HEK293 (cell line): ENCODE measurements at regions not wholly inside any gene's neighbourhood (a gene's known extent, or its start where the extent isn't known, plus 50 kb on each side); places are given as distances from the start of the nearest gene placed in this dataset.

Experiments used
- PRDM1 ChIP-seq: fragments of 450-650 bp; formaldehyde crosslinking; IDR thresholded peaks from 2 replicates; pipeline ENCODE4; 2016; ENCODE audit warnings: missing biosample characterization, missing genetic modification characterization
- SETDB1 ChIP-seq: IDR thresholded peaks from one replicate; pipeline ENCODE4 v1.6.1; 2017; ENCODE audit warnings: mild to moderate bottlenecking, low read length, moderate library complexity, mixed read lengths; ENCODE audit not compliant: insufficient read length
- ZBTB21 ChIP-seq: fragments of 450-650 bp; formaldehyde crosslinking; IDR thresholded peaks from 2 replicates; pipeline ENCODE4 v1.5.1; 2017; ENCODE audit warnings: missing biosample characterization, missing genetic modification characterization
- ZNF768 ChIP-seq: fragments of 450-650 bp; formaldehyde crosslinking; IDR thresholded peaks from 2 replicates; pipeline ENCODE4 v1.5.1; 2018; ENCODE audit warnings: missing biosample characterization, mild to moderate bottlenecking, missing genetic modification characterization
- TF ChIP-seq, protein P1 (sequence below): fragments of 450-650 bp; formaldehyde crosslinking; IDR thresholded peaks from 2 replicates; pipeline ENCODE4 v1.5.1; 2016; ENCODE audit warnings: missing biosample characterization, missing genetic modification characterization
- TF ChIP-seq, protein P2 (sequence below): fragments of 450-650 bp; formaldehyde crosslinking; IDR thresholded peaks from 2 replicates; pipeline ENCODE4 v1.5.1; 2016; ENCODE audit warnings: missing biosample characterization, missing genetic modification characterization

DNA sequence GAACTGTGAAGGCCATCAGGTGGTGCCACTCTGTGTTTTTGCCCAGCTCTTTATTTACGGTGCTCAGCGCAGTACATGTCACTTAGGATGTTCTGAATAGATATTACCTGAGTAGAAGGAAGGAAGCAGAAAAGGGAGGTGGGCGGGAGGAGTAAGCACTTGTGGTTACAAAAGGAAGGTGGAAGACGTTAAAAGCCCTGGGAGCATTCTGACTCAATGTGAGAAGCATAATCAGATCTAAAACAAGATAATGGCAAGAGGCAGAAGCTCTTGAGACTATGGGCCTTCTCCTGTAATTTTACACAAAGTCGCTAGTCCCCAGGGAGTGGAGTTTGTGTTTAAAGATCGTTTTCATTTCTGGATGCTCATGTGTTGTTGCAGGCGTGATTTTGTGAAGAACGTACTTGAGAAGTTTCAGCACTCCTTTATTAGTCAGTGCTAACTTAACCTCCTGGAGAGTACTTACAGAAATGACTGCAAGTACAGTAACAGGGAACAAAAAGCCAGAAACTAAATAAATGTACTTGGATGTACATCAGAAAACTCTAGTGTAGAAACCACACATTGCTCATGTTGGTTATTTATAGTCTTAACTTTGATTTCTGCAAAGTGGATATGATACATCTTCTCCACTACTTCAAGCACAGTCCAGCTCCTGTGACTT lies 1523.5 kb downstream of the AACS start:
- no peak for TF ChIP-seq ZBTB21 (tag by site-specific recombination)
- TF ChIP-seq PRDM1 (tag by site-specific recombination): no peak
- TF ChIP-seq, protein P1, sequence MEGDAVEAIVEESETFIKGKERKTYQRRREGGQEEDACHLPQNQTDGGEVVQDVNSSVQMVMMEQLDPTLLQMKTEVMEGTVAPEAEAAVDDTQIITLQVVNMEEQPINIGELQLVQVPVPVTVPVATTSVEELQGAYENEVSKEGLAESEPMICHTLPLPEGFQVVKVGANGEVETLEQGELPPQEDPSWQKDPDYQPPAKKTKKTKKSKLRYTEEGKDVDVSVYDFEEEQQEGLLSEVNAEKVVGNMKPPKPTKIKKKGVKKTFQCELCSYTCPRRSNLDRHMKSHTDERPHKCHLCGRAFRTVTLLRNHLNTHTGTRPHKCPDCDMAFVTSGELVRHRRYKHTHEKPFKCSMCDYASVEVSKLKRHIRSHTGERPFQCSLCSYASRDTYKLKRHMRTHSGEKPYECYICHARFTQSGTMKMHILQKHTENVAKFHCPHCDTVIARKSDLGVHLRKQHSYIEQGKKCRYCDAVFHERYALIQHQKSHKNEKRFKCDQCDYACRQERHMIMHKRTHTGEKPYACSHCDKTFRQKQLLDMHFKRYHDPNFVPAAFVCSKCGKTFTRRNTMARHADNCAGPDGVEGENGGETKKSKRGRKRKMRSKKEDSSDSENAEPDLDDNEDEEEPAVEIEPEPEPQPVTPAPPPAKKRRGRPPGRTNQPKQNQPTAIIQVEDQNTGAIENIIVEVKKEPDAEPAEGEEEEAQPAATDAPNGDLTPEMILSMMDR (tag by site-specific recombination): no peak
- no peak for TF ChIP-seq SETDB1
- TF ChIP-seq ZNF768 (tag by site-specific recombination): no peak
- TF ChIP-seq, protein P2, sequence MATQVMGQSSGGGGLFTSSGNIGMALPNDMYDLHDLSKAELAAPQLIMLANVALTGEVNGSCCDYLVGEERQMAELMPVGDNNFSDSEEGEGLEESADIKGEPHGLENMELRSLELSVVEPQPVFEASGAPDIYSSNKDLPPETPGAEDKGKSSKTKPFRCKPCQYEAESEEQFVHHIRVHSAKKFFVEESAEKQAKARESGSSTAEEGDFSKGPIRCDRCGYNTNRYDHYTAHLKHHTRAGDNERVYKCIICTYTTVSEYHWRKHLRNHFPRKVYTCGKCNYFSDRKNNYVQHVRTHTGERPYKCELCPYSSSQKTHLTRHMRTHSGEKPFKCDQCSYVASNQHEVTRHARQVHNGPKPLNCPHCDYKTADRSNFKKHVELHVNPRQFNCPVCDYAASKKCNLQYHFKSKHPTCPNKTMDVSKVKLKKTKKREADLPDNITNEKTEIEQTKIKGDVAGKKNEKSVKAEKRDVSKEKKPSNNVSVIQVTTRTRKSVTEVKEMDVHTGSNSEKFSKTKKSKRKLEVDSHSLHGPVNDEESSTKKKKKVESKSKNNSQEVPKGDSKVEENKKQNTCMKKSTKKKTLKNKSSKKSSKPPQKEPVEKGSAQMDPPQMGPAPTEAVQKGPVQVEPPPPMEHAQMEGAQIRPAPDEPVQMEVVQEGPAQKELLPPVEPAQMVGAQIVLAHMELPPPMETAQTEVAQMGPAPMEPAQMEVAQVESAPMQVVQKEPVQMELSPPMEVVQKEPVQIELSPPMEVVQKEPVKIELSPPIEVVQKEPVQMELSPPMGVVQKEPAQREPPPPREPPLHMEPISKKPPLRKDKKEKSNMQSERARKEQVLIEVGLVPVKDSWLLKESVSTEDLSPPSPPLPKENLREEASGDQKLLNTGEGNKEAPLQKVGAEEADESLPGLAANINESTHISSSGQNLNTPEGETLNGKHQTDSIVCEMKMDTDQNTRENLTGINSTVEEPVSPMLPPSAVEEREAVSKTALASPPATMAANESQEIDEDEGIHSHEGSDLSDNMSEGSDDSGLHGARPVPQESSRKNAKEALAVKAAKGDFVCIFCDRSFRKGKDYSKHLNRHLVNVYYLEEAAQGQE (tag by site-specific recombination): no peak
